MM.1S (cell line): ENCODE measurements at regions not wholly inside any gene's neighbourhood (a gene's known extent, or its start where the extent isn't known, plus 50 kb on each side); places are given as distances from the start of the nearest gene placed in this dataset.

Experiments used
- DNase-seq: peaks from one replicate; pipeline ENCODE4 v3.0.0-alpha.2; 2015
- H2AFZ ChIP-seq: fragments of 300-600 bp; sonication (generic); 2 replicates; pipeline ENCODE4 v1.6.0; 2016; ENCODE audit warnings: antibody characterized with exemption, low read length
- H3F3A ChIP-seq: fragments of 300-600 bp; sonication (generic); 2 replicates; pipeline ENCODE4 v1.6.1; 2016; ENCODE audit warnings: mild to moderate bottlenecking, antibody characterized with exemption, low read length, moderate library complexity, mixed read lengths; ENCODE audit not compliant: insufficient read depth
- H3K27ac ChIP-seq: fragments of 300-600 bp; sonication (generic); 2 replicates; pipeline ENCODE4 v1.5.1; 2016; ENCODE audit warnings: mild to moderate bottlenecking, low read length
- H3K27me3 ChIP-seq: fragments of 300-600 bp; sonication (generic); replicated peaks from 2 replicates; pipeline ENCODE4 v1.6.0; 2016; ENCODE audit warnings: low read length; ENCODE audit not compliant: insufficient read depth
- H3K36me3 ChIP-seq: fragments of 300-600 bp; sonication (generic); replicated peaks from 2 replicates; pipeline ENCODE4 v1.6.1; 2016; ENCODE audit warnings: mild to moderate bottlenecking, low read length, mixed read lengths; ENCODE audit not compliant: insufficient read depth
- H3K4me1 ChIP-seq: fragments of 300-600 bp; sonication (generic); 2 replicates; pipeline ENCODE4 v1.6.1; 2016; ENCODE audit warnings: low read length, mixed read lengths
- H3K4me2 ChIP-seq: fragments of 300-600 bp; sonication (generic); 2 replicates; pipeline ENCODE4 v1.6.0; 2016; ENCODE audit warnings: low read depth, low read length
- H3K4me3 ChIP-seq: fragments of 300-600 bp; sonication (generic); 2 replicates; pipeline ENCODE4 v1.5.1; 2016; ENCODE audit warnings: low read length, mixed read lengths
- H3K79me2 ChIP-seq: fragments of 300-600 bp; sonication (generic); 2 replicates; pipeline ENCODE4 v1.6.1; 2016; ENCODE audit warnings: mixed run types, low read length, mixed read lengths
- H3K9ac ChIP-seq: fragments of 300-600 bp; sonication (generic); 2 replicates; pipeline ENCODE4 v1.6.1; 2016; ENCODE audit warnings: low read length, mixed read lengths
- H3K9me2 ChIP-seq: fragments of 300-600 bp; sonication (generic); replicated peaks from 2 replicates; pipeline ENCODE4 v1.6.1; 2016; ENCODE audit warnings: mild to moderate bottlenecking, low read length, mixed read lengths; ENCODE audit not compliant: insufficient read depth
- H3K9me3 ChIP-seq: fragments of 300-600 bp; sonication (generic); replicated peaks from 2 replicates; pipeline ENCODE4 v1.6.1; 2016; ENCODE audit warnings: mild to moderate bottlenecking, low read length, mixed read lengths; ENCODE audit not compliant: insufficient read depth
- H4K20me1 ChIP-seq: fragments of 300-600 bp; sonication (generic); 2 replicates; pipeline ENCODE4 v1.6.1; 2016; ENCODE audit warnings: mild to moderate bottlenecking, low read length, moderate library complexity, mixed read lengths; ENCODE audit not compliant: insufficient read depth
- EZH2 ChIP-seq: fragments of 300-600 bp; sonication (generic); optimal IDR thresholded peaks from 2 replicates; pipeline ENCODE3; 2017; ENCODE audit warnings: low read depth, mild to moderate bottlenecking, antibody characterized with exemption, low read length, mixed read lengths
- EZH2phosphoT487 ChIP-seq: fragments of 300-600 bp; sonication (generic); IDR thresholded peaks from 2 replicates; pipeline ENCODE4 v1.6.1; 2018; ENCODE audit warnings: antibody characterized with exemption, low read length
- TF ChIP-seq, protein P1 (sequence below): fragments of 300-600 bp; sonication (generic); IDR thresholded peaks from 2 replicates; pipeline ENCODE4 v1.5.1; 2016; ENCODE audit warnings: antibody characterized with exemption, low read length, mixed read lengths

DNA sequence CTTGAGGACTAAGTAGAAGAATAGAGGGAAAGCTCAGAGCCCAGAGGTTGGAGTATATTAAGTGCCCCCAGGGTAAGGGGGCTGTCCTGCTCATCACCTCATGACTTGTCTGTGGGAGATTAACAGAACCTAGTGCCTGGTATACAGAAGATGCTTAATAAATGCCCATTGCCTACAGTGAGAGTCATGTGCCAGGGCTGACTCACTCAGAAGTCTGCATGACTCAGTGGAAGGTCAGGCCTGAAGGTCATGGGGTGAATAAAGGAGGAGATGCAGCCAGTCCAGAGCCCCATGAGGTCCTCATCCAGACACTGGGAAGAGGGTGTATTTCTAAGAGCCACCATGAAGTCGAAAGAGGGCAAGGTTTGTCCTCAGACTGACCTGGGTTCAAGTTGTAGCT is 62.5 kb upstream of the TLE3 start:
- Histone ChIP-seq H3F3A (no peaks in the 10 kb centered on the region), H3K79me2 (no peaks in the 10 kb centered on the region), H2AFZ (no peak overlapping the region), H3K36me3 (no peaks in the 10 kb centered on the region), H3K27ac (no peak overlapping the region), H3K27me3 (no peaks in the 10 kb centered on the region), H3K4me3 (no peak overlapping the region), H3K4me2 (no peak overlapping the region), H3K9ac (no peak overlapping the region), H3K4me1 (no peaks in the 10 kb centered on the region), H3K9me2 (no peaks in the 10 kb centered on the region), H4K20me1 (no peaks in the 10 kb centered on the region), H3K9me3 (no peaks in the 10 kb centered on the region)
- no peak for DNase-seq
- TF ChIP-seq, protein P1, sequence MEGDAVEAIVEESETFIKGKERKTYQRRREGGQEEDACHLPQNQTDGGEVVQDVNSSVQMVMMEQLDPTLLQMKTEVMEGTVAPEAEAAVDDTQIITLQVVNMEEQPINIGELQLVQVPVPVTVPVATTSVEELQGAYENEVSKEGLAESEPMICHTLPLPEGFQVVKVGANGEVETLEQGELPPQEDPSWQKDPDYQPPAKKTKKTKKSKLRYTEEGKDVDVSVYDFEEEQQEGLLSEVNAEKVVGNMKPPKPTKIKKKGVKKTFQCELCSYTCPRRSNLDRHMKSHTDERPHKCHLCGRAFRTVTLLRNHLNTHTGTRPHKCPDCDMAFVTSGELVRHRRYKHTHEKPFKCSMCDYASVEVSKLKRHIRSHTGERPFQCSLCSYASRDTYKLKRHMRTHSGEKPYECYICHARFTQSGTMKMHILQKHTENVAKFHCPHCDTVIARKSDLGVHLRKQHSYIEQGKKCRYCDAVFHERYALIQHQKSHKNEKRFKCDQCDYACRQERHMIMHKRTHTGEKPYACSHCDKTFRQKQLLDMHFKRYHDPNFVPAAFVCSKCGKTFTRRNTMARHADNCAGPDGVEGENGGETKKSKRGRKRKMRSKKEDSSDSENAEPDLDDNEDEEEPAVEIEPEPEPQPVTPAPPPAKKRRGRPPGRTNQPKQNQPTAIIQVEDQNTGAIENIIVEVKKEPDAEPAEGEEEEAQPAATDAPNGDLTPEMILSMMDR = no peak
- TF ChIP-seq EZH2 = no peak
- TF ChIP-seq EZH2phosphoT487 = no peak

DNA sequence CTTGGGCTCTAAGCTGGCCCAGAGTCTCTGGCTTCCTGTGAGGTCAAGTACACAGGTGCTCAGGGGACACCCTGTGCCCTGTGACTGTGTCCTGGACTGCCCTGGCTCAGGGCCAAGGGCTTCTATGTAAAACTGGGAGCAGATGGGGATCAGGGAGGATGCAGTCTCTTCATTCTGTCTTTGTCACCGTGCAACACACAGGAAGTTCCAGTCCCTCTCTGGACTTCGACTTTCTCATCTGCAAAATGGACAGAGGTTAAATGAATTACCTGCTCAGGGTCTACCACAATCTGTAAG is 61.9 kb upstream of the TLE3 start:
- Histone ChIP-seq H3K9me3 (no peaks in the 10 kb centered on the region), H2AFZ (no peak overlapping the region), H3K9me2 (no peaks in the 10 kb centered on the region), H3K4me3 (no peak overlapping the region), H3K4me2 (no peak overlapping the region), H4K20me1 (no peaks in the 10 kb centered on the region), H3K9ac (no peak overlapping the region), H3K27ac (no peak overlapping the region), H3K36me3 (no peaks in the 10 kb centered on the region), H3F3A (no peaks in the 10 kb centered on the region), H3K79me2 (no peaks in the 10 kb centered on the region), H3K4me1 (no peaks in the 10 kb centered on the region), H3K27me3 (no peaks in the 10 kb centered on the region)
- TF ChIP-seq EZH2phosphoT487 (no peak), EZH2 (no peak)
- TF ChIP-seq, protein P1 = no peak
- DNase-seq = no peak

DNA sequence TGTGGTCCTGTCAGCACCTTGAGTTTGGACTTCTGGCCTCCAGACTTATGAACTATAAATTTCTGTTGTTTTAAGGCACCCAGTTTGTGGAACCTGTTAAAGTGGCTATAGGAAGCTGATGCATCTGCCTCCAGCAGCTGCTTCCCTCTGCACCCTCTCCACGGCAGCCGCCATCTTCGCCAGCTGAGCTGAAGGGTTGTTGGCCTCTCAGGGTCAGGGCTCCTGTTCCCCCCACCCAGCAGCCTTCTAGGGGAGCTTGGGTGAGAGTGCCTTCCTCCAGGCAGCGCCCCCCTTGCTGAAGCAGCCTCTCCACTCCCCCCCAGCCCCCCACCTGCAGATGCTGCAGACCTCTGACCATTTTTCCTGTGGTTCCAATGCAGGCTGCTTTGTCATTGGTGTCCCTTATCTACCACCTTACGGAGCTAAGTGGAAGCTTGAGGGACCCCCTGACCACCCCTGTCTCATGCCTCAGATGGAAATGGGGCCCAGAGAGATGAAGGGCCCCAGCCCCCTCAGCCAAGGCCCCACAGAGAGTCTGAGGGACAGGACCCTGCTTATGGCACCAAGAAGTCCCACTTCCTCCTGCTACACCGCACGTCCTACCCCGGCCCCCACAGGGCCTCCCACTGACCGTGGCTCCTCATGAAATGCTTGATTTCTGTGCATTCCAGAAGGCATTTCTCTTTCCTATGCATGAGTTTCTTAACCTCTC is 61.4 kb upstream of the TLE3 start:
- H3F3A ChIP-seq = no peaks in the 10 kb centered on the region
- no peak for TF ChIP-seq EZH2
- H3K9ac ChIP-seq = no peak overlapping the region
- no peak for DNase-seq
- H4K20me1 ChIP-seq = no peaks in the 10 kb centered on the region
- H2AFZ ChIP-seq = no peak overlapping the region
- no peak overlapping the region for H3K4me3 ChIP-seq
- H3K27ac ChIP-seq = no peak overlapping the region
- H3K27me3 ChIP-seq = no peaks in the 10 kb centered on the region
- H3K36me3 ChIP-seq = no peaks in the 10 kb centered on the region
- no peaks in the 10 kb centered on the region for H3K4me1 ChIP-seq
- H3K4me2 ChIP-seq = no peak overlapping the region
- H3K79me2 ChIP-seq = no peaks in the 10 kb centered on the region
- H3K9me3 ChIP-seq = no peaks in the 10 kb centered on the region
- H3K9me2 ChIP-seq = no peaks in the 10 kb centered on the region

DNA sequence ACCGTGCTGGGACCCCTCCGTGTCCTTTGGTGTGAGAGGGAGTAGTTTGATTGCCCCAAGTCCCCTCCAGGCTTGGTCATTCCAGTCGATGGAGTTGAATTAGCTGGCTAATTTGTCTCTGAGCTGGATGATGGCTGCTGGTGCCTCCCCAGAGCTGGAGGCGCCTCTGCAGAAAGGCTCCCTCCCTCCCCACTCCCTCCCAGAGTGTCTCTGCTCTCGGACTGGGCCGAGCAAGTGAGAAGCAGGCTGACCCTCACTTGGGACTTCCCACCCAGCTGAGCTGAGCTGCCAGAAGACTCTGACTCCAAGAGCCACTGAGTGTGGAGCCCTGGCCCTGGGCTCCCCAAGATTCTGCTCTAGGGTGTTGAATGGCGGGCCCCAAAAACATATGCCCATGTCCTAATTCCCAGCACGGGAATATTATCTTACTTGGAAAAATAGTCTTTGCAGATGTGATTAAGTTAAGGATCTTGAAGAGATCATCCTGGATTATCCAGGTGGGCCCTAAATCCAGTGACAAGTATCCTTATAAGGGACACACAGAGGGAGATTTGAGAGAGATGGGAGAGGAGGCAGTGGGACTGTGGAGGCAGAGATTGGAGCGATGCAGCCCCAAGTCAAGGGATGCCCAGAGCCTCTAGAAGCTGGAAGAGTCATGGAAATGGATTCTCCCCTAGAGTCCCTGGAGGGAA is 60.7 kb upstream of the TLE3 start:
- no peaks in the 10 kb centered on the region for H3F3A ChIP-seq
- no peaks in the 10 kb centered on the region for H4K20me1 ChIP-seq
- H3K27ac ChIP-seq = no peak overlapping the region
- H3K36me3 ChIP-seq = no peaks in the 10 kb centered on the region
- H2AFZ ChIP-seq = no peak overlapping the region
- DNase-seq = no peak
- TF ChIP-seq, protein P1 = no peak
- TF ChIP-seq EZH2phosphoT487 (no peak), EZH2 (no peak)
- no peaks in the 10 kb centered on the region for H3K9me2 ChIP-seq
- no peaks in the 10 kb centered on the region for H3K27me3 ChIP-seq
- no peak overlapping the region for H3K4me2 ChIP-seq
- H3K9ac ChIP-seq = no peak overlapping the region
- H3K79me2 ChIP-seq = no peaks in the 10 kb centered on the region
- H3K4me3 ChIP-seq = no peak overlapping the region
- H3K4me1 ChIP-seq = no peaks in the 10 kb centered on the region
- no peaks in the 10 kb centered on the region for H3K9me3 ChIP-seq
